CD4-positive, alpha-beta T cell (primary cell): ENCODE measurements at regions not wholly inside any gene's neighbourhood (a gene's known extent, or its start where the extent isn't known, plus 50 kb on each side); places are given as distances from the start of the nearest gene placed in this dataset.

Source experiments
- ATAC-seq: fragments of 200-7000 bp; cut with Tn5 transposase; one replicate; pipeline ENCODE4 v1.10.0; 2022; ENCODE audit warnings: mild to moderate bottlenecking; ENCODE audit not compliant: poor library complexity
- CTCF ChIA-PET: fragments of 350-600 bp; sonication (Branson Sonifier 250); formaldehyde crosslinking; loops from one replicate; lab custom pipeline; 2021; ENCODE audit warnings: antibody characterized with exemption, inconsistent platforms; lab: Charles Lee
- POLR2A ChIA-PET: fragments of 350-600 bp; sonication (Branson Sonifier 250); formaldehyde crosslinking; loops from one replicate; lab custom pipeline; 2021; ENCODE audit warnings: antibody characterized with exemption, inconsistent platforms; lab: Charles Lee
- DNase-seq, 14 experiments: peaks; one replicate each; pipeline ENCODE4 v3.0.0-alpha.2; 2013 to 2020; ENCODE audit warnings: mixed read lengths in 2 of 14
- H3K27ac ChIP-seq, 2 donors: one replicate each; pipeline versions ENCODE4 v1.5.1 to v1.7.0; 2013; ENCODE audit warnings: low read length in 2 of 2, low read depth in 1 of 2, mild to moderate bottlenecking in 1 of 2
- H3K27me3 ChIP-seq, 2 experiments: 1 replicate in 1 of 2; 2 replicates in 1 of 2; pipeline versions ENCODE4 v1.6.1 to v1.7.0; 2013; ENCODE audit warnings: low read length in 2 of 2, control low read depth in 1 of 2, mild to moderate bottlenecking in 1 of 2, moderate library complexity in 1 of 2; ENCODE audit not compliant: insufficient read depth in 2 of 2, control insufficient read depth in 1 of 2
- H3K36me3 ChIP-seq: one replicate; pipeline ENCODE4 v1.6.1; 2013; ENCODE audit warnings: low read length, control low read depth; ENCODE audit not compliant: insufficient read depth
- H3K4me1 ChIP-seq: one replicate; pipeline ENCODE4 v1.6.1; 2013; ENCODE audit warnings: low read length, control low read depth; ENCODE audit not compliant: insufficient read depth
- H3K4me3 ChIP-seq: one replicate; pipeline ENCODE4 v1.5.1; 2013; ENCODE audit warnings: mild to moderate bottlenecking, low read length, moderate library complexity
- H3K9me3 ChIP-seq, 2 experiments: 1 replicate in 1 of 2; 2 replicates in 1 of 2; pipeline versions ENCODE4 v1.6.1 to v1.7.0; 2013; ENCODE audit warnings: low read length in 2 of 2, mild to moderate bottlenecking in 2 of 2, control low read depth in 1 of 2, moderate library complexity in 1 of 2; ENCODE audit not compliant: control insufficient read depth in 1 of 2, insufficient read depth in 1 of 2
- H3K27ac Mint-ChIP-seq: one replicate; pipeline ENCODE4 v1.8.0; 2020; ENCODE audit warnings: mixed read lengths
- H3K27me3 Mint-ChIP-seq: one replicate; pipeline ENCODE4 v1.8.0; 2021; ENCODE audit warnings: mixed read lengths
- H3K36me3 Mint-ChIP-seq: one replicate; pipeline ENCODE4 v1.8.0; 2021; ENCODE audit warnings: low read depth, mixed read lengths
- H3K4me1 Mint-ChIP-seq: one replicate; pipeline ENCODE4 v1.8.0; 2021; ENCODE audit warnings: low read depth, mixed read lengths
- H3K4me3 Mint-ChIP-seq: one replicate; pipeline ENCODE4 v1.8.0; 2020; ENCODE audit warnings: mild to moderate bottlenecking, mixed read lengths
- H3K9me3 Mint-ChIP-seq: one replicate; pipeline ENCODE4 v1.8.0; 2020; ENCODE audit warnings: mixed read lengths
- intact Hi-C, 2 experiments: fragments of 100-400 bp; cut with DNase I in 1 of 2; cut with micrococcal nuclease in 1 of 2; formaldehyde crosslinking; loops; one replicate each; pipeline versions ENCODE4 v1.15.1 to v1.9.0; 2023 to 2025; cut with DNase I, micrococcal nuclease
- TF ChIP-seq, protein P1 (sequence below): fragments of 200-600 bp; IDR thresholded peaks from one replicate; pipeline ENCODE4 v1.8.0; 2022; ENCODE audit warnings: antibody characterized with exemption, mild to moderate bottlenecking

DNA sequence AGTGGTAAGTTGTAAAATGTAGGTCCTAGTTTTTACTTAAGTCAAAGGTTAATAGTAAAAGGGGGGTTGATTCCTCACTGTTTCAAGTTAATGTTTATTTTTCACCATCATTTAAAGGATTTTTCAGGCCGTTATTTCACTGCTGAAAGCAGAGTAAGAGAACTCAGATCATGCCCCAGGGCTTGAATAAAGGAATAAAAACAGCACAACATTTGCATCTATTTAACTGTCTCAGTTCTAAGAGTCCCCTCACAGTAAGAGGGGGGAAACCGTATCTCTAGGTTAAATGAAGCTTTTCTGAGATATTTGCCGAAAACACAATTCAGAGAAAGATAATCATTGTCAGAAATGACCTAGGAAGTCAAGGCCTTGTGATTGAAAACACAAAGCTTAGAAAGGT is 138.2 kb upstream of the KCTD1 start:
- intact Hi-C loops = no loop called here
- H3K4me1 Mint-ChIP-seq = no peaks in the 10 kb centered on the region
- H3K9me3 Mint-ChIP-seq = peaks cover 3% of the 10 kb centered on the region
- H3K36me3 Mint-ChIP-seq = no peaks in the 10 kb centered on the region
- TF ChIP-seq, protein P1, sequence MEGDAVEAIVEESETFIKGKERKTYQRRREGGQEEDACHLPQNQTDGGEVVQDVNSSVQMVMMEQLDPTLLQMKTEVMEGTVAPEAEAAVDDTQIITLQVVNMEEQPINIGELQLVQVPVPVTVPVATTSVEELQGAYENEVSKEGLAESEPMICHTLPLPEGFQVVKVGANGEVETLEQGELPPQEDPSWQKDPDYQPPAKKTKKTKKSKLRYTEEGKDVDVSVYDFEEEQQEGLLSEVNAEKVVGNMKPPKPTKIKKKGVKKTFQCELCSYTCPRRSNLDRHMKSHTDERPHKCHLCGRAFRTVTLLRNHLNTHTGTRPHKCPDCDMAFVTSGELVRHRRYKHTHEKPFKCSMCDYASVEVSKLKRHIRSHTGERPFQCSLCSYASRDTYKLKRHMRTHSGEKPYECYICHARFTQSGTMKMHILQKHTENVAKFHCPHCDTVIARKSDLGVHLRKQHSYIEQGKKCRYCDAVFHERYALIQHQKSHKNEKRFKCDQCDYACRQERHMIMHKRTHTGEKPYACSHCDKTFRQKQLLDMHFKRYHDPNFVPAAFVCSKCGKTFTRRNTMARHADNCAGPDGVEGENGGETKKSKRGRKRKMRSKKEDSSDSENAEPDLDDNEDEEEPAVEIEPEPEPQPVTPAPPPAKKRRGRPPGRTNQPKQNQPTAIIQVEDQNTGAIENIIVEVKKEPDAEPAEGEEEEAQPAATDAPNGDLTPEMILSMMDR = no peak
- CTCF ChIA-PET = no interaction called here
- H3K9me3 ChIP-seq = peaks cover 0 to 3% of the 10 kb centered on the region in 2 experiments
- POLR2A ChIA-PET = no interaction called here
- H3K36me3 ChIP-seq = no peaks in the 10 kb centered on the region
- no peaks in the 10 kb centered on the region for H3K27me3 Mint-ChIP-seq
- ATAC-seq (no peak), DNase-seq (no peak)
- no peaks in the 10 kb centered on the region for H3K4me1 ChIP-seq
- no peak overlapping the region for H3K4me3 ChIP-seq
- H3K27ac Mint-ChIP-seq = no peak overlapping the region
- no peak overlapping the region for H3K27ac ChIP-seq
- no peaks in the 10 kb centered on the region for H3K27me3 ChIP-seq
- H3K4me3 Mint-ChIP-seq = no peak overlapping the region

DNA sequence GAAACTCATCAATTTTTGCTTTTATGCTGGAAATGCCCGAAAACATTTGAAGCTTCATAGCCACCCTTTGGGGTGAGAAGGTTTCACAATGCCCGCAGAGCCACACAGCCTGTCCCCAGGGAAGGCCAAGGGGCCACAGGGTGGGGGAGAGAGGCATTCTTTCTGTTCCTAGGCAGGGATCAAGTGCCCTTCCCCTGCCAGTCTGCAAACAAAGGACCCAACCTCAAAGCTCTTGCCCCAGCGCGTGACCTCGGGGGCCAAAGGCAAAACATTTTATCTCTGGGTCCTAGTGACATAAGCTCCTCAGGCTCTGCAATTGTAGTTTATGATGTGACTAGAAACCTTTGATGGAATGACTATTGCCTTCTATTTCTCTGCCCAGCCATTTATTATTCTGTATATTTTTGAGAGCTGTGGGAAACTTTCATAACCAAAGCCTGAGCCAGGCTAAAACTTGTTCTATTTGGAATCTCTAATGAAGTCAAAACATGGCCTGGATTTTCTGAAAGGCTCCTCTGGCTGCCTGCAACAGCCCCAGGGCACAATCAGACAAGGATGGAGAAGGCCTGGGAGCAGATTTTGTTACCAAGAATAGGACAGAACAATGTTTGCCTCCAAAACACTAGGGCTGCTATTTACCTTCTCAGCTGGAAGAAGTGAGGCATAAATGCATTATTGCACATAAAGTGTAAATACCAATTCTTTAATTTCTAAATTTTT is 137.2 kb upstream of the KCTD1 start:
- H3K27me3 Mint-ChIP-seq = no peaks in the 10 kb centered on the region
- no peak for DNase-seq
- POLR2A ChIA-PET = no interaction called here

DNA sequence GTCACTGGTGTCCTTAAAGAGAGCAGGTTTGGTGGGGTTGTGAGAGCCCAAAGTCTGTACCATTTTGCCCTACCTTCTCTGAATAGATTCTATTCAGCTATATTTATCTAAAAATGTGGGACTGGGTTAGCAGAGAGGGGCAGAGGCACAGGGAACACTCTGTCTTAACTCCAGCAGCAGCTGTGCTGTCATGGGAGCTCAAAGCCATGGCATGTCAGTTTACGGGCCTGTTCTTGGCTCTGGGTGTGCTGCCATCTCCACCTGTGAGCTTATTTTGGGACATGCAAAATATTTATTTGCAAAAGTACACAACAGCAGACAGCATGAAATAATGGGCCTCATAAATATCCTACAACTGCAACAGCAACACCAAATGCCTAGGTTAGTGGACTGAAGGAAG is 129.6 kb upstream of the KCTD1 start:
- Histone ChIP-seq H3K27me3 (no peaks in the 10 kb centered on the region), H3K4me3 (no peak overlapping the region), H3K9me3 (no peaks in the 10 kb centered on the region), H3K36me3 (no peaks in the 10 kb centered on the region), H3K4me1 (no peaks in the 10 kb centered on the region), H3K27ac (no peak overlapping the region)
- H3K4me1 Mint-ChIP-seq = no peaks in the 10 kb centered on the region
- TF ChIP-seq, protein P1 = no peak
- ChIA-PET CTCF (no interaction called here), POLR2A (no interaction called here)
- H3K27ac Mint-ChIP-seq = no peak overlapping the region
- ATAC-seq (no peak), DNase-seq (no peak)
- no peaks in the 10 kb centered on the region for H3K9me3 Mint-ChIP-seq
- intact Hi-C loops = no loop called here
- no peak overlapping the region for H3K4me3 Mint-ChIP-seq
- no peaks in the 10 kb centered on the region for H3K27me3 Mint-ChIP-seq
- H3K36me3 Mint-ChIP-seq = no peaks in the 10 kb centered on the region

More for the DNA sequence above, 137.2 kb upstream of the KCTD1 start:
- no peak overlapping the region for H3K4me3 Mint-ChIP-seq
- Histone ChIP-seq H3K27ac (no peak overlapping the region), H3K4me3 (no peak overlapping the region), H3K36me3 (no peaks in the 10 kb centered on the region), H3K27me3 (no peaks in the 10 kb centered on the region), H3K9me3 (peaks cover 0 to 3% of the 10 kb centered on the region in 2 experiments), H3K4me1 (no peaks in the 10 kb centered on the region)
- intact Hi-C loops = no loop called here
- no peak overlapping the region for H3K27ac Mint-ChIP-seq
- H3K9me3 Mint-ChIP-seq = peaks cover 2% of the 10 kb centered on the region
- no peaks in the 10 kb centered on the region for H3K4me1 Mint-ChIP-seq
- TF ChIP-seq, protein P1 = no peak
- CTCF ChIA-PET = no interaction called here
- H3K36me3 Mint-ChIP-seq = no peaks in the 10 kb centered on the region
- no peak for ATAC-seq
